DND-41 (cell line): ENCODE measurements at regions not wholly inside any gene's neighbourhood (a gene's known extent, or its start where the extent isn't known, plus 50 kb on each side); places are given as distances from the start of the nearest gene placed in this dataset.

Experiments used
- CTCF ChIP-seq: IDR thresholded peaks from 2 replicates; pipeline ENCODE4 v1.5.1; 2012; ENCODE audit warnings: borderline replicate concordance, low read length, moderate library complexity, mild to moderate bottlenecking; ENCODE audit not compliant: poor library complexity, severe bottlenecking; ENCODE audit errors: extremely low read depth
- EZH2 ChIP-seq: IDR thresholded peaks from 3 replicates; pipeline ENCODE4 v1.6.1; 2012; ENCODE audit warnings: borderline replicate concordance, low read depth, mild to moderate bottlenecking, moderate library complexity, low read length, inconsistent platforms; ENCODE audit not compliant: severe bottlenecking

DNA sequence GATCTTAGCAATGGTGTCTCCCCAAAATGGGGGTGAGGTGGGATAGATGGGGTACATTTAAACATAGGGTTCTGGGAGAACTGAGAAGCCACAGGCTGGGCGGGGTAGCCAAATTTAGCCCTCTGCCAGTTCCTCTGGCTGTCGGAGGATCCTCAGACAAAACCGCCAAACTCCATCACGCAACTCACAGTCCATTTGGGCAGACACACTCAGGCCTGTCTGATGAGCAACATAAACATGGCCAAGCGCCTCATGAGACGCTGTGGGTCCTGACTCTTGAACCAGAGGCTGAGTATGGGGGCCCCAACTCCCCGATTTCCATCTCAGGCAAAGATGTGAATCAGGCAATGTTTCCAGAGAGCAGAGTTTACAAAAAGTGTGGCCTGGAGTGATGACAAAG lies 162.3 kb downstream of the FGF18 start:
- no peak for TF ChIP-seq CTCF
- TF ChIP-seq EZH2 = no peak
